T-helper 1 cell treated with Interleukin-12 subunit alpha and Interleukin-12 subunit beta and Interleukin-4 antibody, amounts not matched to agents 30 ng/mL and 1 ng/mL, for 36 hours (primary cell): ENCODE measurements at regions not wholly inside any gene's neighbourhood (a gene's known extent, or its start where the extent isn't known, plus 50 kb on each side); places are given as distances from the start of the nearest gene placed in this dataset.

ENCODE experiments used
- intact Hi-C: fragments of 100-400 bp; cut with micrococcal nuclease; formaldehyde crosslinking; loops from one replicate; pipeline ENCODE4 v1.15.1; 2024

DNA sequence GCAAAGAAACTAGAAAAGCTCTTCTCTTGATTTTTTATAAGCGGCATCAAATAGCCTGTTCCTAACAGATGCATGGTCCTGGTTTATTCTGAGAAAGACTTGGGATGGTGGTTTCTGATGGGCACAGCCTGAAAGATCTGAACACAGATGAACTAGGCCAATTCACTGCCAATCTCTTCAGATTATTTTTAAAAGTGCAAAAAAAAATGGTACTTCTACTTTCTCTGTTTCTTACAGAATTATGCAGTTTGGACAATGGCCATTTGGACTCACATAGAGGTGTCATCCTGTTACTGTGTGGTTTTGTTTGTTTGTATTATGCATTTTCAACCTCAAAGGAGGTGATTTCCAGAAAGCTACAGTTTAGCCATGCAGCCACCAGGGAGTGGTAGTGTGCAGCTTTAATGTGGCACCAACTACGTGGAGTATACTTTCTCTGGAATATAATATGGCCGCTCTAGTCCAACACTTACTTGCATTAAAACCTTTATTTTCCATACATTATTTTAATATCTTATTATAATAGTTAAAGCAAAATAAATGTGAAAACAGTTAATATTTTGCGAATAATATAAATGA lies 469.8 kb upstream of the KIRREL3 start:
- intact Hi-C loops, result no loop called here

- intact Hi-C loops, result no loop called here
Observed at GRCh38 chr11:127464325-127464724, 463.8 kb upstream of the KIRREL3 start.

DNA sequence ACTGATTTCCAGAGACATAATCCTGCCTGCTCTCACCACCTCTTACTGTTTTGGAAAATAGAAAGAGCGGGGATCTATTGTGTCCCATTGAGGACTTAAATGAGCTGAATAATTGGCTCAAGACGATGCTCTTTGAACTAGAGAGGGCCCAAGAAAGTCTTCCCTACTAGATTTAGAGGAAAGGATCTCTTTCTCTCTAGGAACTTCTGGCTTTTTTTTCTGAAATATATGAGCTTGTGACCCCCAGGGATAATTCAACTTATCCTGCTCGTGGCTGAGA lies 461.4 kb upstream of the KIRREL3 start:
- intact Hi-C loops, result no loop called here

DNA sequence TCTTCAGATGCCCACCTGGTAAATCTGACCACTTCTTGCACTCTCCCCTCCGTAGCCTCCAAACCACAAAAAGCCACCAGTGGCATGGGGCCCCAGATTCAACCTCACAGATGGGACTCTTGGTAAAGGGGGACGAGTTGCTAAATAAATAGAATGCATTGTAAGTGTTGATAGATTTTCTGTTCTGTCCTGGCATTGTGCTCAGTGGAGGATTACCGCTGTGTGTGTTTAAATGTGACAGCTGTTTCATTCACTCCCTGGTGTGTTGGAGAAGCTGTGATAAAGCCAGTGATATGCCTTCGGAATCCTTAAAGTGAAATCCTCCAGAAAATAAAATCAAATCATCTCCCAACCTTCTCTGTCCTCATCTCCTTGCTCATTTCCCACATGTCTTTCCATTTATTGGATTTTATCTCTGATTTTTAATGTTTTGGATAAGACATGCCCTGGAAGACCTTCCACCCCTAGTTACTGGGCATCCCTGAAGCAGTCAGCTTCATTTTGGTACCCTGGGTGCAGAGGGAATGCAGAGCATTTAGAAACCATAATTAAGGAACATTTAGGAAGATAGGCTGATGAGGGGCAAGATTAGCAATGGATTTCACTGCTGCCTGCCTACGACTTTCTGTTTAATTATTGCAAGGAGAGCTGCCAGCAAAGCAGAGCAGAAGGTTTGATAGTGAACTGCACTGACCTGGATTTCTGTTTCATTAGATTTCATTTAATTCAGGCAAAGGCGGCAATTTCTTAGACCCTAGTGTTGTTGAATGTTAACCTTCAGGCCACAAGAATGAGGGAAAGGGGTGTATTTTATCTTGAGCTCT lies 460.9 kb upstream of the KIRREL3 start:
- intact Hi-C loops, result no loop called here

- intact Hi-C loops, result no loop called here
Observed at GRCh38 chr11:127458561-127458960, 458.0 kb upstream of the KIRREL3 start.

DNA sequence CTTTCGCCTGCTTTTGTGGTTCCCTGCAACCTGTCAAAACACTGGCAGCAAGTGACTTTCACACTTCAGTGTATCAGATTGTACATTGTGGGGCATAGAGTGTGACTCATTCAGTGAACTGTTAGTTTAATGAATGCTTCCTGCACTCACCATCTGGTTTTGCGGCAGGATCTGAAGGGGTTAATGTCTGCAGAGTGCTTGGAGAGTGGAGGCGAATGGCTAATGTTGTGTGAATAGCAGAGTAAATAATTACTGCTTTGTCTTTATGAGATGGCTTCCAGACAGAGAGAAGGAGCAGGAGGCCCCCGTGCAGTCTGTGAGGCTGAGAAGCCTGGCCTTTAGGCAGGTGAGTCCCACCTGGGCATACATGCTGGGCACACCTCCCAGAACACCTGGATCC lies 454.3 kb upstream of the KIRREL3 start:
- intact Hi-C loops, result no loop called here

DNA sequence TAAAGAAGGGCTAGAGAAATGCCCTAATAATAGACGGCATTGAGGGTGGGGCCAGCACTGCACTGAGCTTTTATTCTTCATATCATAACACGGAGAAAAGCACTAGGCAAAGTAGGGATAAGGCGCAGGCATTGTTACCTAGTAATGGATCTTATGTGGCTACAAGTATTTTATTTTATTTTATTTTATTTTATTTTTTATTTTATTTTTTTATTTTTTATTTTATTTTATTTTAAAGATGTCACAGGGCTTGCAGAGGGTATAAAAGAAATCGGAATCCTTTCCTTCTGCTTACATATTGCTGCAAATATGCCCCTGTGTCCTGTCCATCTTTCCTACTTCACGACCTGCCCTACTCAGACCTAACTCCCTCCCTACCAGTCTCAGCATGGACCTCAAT lies 452.0 kb upstream of the KIRREL3 start:
- intact Hi-C loops, result no loop called here

DNA sequence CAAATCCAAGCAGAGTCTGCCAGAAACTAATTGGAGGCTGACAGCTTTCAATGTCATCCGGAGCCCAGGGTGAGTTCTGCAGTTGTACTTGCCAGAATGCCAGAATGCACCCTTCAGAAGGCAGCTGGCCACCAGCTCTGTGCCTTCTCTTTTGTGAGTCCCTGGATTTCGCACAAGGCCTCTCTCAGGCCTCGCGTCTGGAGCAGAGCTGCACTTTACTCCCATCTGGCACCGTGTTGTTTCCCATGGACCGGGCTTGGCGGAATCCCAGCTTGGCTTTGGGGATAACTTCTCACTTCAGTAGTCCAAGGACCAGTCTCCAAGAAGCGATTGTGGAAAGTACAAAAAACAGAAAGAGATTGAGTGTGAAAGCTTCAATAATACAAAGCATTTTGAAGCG lies 451.3 kb upstream of the KIRREL3 start:
- intact Hi-C loops, result no loop called here

DNA sequence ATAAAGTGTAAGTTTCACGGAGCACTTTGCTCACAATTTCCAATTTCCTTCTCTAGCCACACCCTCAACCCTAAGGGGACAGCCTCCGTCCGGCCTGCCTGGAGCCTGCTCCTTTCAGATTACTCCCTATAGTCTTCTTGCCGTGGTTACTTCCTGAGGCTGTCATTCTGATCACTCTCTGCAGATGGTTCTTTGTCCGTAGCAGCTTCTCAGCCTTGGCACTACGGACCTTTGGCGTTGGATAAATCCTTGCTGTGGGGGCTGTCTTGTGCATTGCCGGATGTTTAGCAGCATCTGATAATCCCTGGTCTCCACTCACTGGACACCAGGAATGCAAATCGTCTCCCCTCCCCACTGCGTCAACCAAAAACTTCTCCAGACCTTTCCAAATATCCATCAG lies 447.5 kb upstream of the KIRREL3 start:
- intact Hi-C loops, result no loop called here

- intact Hi-C loops, result no loop called here
Observed at GRCh38 chr11:127445476-127445875, 444.9 kb upstream of the KIRREL3 start.

- intact Hi-C loops, result no loop called here
Observed at GRCh38 chr11:127443297-127443696, 442.7 kb upstream of the KIRREL3 start.

DNA sequence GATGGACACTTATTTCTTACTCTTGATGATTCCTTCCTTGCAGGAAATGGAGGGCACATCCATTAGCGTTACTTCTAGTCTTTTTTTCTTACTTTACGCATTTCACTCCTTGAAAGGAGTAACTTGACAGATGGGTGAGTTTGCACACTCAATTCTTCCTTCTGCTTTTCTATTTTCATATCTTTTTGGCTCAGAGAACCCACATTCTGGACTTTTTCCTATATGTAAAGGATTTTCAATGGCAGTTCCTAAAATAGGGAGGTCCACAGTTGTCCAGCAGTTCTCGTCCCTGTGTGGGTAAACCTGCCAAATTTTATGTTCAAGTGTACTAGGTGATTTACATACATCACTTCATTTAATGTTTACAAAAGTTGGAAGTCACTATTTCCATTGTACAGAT lies 440.0 kb upstream of the KIRREL3 start:
- intact Hi-C loops, result no loop called here

- intact Hi-C loops, result no loop called here
Observed at GRCh38 chr11:127425281-127425680, 424.7 kb upstream of the KIRREL3 start.

- intact Hi-C loops, result no loop called here
Observed at GRCh38 chr11:127424661-127425060, 424.1 kb upstream of the KIRREL3 start.

- intact Hi-C loops, result no loop called here
Observed at GRCh38 chr11:127420139-127420538, 419.6 kb upstream of the KIRREL3 start.

DNA sequence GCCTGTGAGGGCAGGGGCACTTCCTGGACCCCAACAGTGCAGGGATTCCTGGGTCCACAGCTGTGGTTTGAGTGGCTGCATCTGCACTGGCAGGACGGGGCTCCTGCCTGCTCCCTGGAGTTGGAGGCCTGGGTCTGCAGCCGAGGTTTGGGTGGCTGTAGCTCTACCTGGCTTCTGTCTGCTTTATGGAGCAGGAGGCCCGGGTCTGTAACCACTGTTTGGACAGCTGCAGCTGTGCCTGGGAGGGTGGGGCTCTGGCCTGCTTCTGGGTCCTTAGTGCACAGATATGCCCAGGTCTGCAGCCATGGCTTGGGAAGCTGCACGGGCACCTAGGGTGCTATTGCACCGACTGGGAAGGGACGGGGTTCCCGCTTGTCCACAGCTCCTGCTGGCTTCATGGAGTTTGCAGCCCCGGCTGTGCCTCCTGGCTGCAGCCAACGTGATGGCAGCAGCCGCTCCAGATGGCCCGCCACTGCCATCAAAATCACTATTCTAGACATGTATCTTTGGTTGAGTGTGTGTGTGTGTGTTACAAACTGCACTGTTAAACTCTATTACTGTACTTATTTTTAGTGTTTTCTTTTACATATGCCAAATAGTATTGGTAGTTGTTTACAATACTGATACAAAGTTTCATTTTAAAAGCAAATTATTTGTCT lies 412.3 kb upstream of the KIRREL3 start:
- intact Hi-C loops, result no loop called here

DNA sequence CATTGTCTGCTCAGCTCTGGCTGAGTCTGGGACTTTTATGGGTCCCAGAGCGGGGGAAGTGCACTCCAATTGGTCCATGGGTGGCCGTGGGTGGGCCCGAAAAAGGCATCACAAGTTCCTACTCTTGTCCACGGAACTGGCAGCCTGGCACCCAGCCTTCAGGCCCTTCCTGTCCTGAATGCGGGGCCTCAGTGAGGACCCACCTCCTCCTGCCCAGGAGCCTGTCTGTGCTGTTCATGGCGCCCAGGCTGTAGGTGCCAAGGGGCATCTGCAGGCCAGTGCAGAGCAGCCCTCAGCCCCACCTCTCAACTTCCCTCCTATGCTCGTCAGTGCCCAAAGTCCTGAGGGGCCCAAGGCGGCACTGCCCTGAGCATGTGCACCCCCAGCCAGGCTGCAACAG lies 411.7 kb upstream of the KIRREL3 start:
- intact Hi-C loops, result no loop called here

GRCh38 chr11:127411283-127411682 lies 410.7 kb upstream of the KIRREL3 start:
- intact Hi-C loops, result no loop called here

DNA sequence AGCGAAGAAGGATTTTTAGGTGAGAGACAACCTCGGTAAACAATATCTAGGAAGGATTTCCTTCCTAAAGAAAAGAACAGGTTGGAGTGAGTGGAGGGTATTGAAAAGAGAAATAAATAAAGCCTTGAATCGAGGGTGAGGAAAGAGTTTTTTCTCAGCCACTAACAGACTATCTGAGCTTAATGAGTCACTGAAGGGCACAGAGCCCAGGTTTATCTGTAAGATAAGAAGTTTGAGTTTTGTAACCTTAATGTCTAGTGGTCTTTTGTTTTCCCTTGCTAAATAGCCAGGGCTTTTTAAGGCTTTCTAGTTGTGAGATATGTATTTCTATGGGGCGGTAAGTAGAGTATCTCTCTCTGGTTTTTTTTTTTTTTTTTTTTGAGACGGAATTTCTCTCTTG lies 394.5 kb upstream of the KIRREL3 start:
- intact Hi-C loops, result no loop called here

DNA sequence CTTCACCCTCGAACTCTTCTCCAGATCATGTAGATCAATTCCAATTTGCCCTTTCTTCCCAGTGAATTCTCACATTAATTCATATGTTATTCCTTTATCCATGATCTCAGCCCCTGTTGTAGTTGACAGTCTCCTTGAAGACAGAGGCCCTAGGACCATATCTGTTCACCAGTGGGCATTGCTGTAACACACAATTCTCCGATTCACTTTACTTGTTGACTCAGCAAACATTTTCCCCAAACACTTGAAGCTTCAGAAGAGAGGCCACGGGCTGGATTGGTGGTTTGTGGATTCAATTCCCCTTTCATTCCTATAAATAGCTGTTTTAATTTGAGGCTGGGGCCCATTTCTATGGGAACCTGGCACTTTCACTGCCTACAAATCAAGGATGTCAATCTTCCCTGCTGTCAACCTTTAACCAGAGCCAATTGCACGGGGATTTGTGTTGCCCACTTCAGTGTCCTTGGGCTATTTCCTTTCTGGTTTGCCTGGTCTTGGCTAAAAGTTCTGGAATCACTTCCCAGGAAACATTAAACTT lies 393.0 kb upstream of the KIRREL3 start:
- intact Hi-C loops, result no loop called here

GRCh38 chr11:127392575-127392974 lies 392.0 kb upstream of the KIRREL3 start:
- intact Hi-C loops, result no loop called here

- intact Hi-C loops, result no loop called here
Observed at GRCh38 chr11:127390465-127390864, 389.9 kb upstream of the KIRREL3 start.

DNA sequence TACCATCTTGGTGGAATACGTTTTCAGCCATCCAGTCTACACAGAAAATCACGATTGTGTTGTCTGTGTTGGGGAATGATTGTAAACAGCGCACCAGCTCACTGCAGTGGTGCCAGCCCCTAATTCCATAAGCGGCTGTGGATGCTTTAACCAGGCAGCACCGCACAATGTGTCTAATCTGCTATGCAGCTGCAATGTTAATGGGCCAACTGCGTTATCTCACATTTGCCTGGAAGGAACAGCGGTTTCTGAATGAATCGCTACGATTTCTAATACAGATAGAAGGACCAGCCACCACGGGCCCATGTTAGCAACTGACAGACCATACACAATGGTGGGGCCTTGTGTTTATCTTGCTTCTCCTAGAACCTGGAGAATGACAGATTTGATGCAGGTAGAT lies 384.5 kb upstream of the KIRREL3 start:
- intact Hi-C loops, result no loop called here
